IPS-11a (cell line): ENCODE measurements at regions not wholly inside any gene's neighbourhood (a gene's known extent, or its start where the extent isn't known, plus 50 kb on each side); places are given as distances from the start of the nearest gene placed in this dataset.

ENCODE experiments used
- H3K4me3 ChIP-seq: one replicate; pipeline ENCODE4 v1.5.1; 2013; ENCODE audit warnings: low read depth, low read length, control low read depth

DNA sequence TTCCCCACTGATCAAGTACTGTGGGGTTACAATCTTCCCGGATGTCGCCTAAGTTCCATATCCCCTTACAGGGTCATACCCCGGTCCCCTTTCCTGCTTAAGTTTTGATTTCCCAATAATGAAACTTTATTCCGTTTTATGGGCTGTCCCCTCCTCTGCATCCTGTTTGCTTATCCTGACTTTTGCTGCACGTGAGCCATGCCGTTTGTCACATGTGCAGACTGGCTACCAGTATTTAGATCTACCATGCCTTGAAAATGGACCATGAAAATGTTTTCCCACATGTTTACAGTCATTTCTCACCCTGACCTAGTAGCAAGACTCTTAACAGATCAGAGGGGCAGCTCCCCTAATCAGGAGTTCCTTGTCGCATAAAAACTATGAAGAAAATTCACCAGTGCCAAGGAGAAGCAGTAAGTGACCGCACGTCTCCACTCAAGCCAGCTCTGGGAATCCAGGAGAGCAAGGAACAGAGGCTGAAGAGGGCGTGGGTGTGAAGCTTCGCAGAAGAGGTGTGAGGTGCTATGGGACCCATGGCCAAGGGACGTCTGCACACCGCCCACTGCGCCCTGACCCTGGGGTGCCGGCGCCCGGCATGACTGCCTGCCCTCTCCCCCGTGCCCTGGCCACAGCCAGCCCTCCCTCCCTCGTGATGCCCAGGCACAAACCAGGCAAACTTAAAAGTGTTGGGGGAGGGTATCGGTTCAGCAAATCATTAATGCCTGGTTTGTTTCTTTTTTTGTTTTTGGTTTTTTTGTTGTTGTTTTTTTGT is 440.8 kb upstream of the SALL3 start:
- no peak overlapping the region for H3K4me3 ChIP-seq

DNA sequence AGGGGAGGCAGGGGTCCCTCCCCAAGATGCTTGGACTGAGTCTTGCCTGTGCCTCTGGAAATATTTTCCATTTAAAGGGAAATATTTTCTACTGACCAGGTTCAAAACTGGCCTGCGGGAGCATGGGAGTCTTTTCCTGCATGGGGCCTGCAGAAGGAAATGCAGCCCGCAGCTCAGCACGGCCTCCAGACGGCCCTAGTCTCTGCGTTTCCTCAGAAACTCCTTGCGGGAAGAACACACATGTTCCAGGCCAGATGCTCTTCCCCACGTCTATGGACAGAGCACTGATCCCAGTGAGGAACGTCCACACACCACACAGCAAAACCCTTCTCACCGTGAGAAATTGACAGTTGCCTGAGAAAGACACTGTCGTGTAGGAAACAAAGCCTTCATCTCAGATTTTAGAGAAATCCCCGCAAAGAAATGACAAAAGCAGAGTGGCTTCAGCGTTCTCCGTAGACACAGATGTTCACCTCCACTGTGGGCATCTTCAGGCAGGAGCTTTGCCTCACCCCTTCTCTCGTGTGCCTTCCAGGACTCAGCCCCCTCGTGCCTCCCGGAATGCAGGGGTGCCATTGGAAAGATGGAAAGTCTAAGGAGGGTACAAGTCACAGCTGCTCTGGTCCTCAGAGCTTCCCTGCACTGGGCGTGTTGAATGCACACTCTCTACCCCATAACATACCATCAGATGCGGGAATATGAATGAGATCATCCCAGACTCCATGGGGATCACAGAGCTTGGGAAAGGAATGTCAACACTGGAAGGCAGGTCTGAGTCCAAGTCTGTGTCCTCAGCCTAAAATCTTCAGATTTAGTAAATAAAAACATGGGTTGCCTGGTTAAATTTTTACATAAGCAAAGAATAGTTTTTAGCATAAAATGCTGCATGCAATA is 438.7 kb upstream of the SALL3 start:
- H3K4me3 ChIP-seq: no peak overlapping the region

GRCh38 chr18:78542204-78542603 is 437.4 kb upstream of the SALL3 start:
- H3K4me3 ChIP-seq: no peak overlapping the region

DNA sequence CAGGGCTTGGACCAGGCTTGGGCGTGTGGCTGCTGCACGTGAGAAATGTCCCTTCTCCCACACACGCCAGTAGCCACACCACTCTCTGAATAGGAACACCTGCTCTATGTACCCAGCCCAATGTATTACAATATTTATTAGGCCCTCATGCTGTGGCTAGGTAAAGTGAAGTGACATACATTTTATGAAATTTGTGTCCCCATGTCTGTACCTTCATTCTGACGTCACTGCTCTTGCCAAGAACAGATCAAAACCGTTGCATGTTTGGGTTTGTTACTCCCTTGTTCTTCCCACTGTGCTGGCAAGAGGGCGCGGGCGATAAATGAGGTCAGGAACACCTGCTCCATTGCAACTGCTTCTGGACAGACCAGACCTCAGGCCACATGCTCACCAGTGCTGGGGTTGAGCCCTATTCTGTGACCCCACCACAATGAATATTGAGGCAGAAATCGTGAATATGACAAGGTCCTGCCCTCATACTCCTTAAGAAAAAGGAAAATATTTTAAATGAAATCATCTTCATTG is 436.4 kb upstream of the SALL3 start:
- H3K4me3 ChIP-seq: no peak overlapping the region

GRCh38 chr18:78546281-78546680 is 433.3 kb upstream of the SALL3 start:
- H3K4me3 ChIP-seq: no peak overlapping the region

DNA sequence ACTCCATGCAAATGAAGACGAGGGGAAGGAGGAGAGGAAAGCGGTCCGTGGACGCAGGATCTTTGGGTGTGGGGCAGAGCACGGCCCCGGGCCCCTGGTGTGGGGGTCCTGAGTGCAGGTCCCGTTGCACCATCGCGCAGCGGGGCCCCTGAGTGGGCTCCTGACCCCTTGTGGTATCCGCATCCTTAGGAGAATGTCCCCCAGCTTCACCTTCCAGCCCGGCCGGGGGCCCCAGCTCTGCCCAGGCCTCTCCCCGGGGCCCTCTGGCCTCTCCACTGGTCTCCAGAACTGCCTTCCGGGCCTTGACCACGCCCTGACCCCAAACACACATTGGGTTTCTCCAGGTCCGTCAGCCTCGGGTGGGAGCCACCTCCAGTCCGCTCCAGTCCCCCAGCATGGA is 431.8 kb upstream of the SALL3 start:
- no peak overlapping the region for H3K4me3 ChIP-seq

- H3K4me3 ChIP-seq: no peak overlapping the region
Observed at GRCh38 chr18:78548261-78549058, 431.2 kb upstream of the SALL3 start.

- H3K4me3 ChIP-seq: no peak overlapping the region
Observed at GRCh38 chr18:78549971-78550370, 429.6 kb upstream of the SALL3 start.

DNA sequence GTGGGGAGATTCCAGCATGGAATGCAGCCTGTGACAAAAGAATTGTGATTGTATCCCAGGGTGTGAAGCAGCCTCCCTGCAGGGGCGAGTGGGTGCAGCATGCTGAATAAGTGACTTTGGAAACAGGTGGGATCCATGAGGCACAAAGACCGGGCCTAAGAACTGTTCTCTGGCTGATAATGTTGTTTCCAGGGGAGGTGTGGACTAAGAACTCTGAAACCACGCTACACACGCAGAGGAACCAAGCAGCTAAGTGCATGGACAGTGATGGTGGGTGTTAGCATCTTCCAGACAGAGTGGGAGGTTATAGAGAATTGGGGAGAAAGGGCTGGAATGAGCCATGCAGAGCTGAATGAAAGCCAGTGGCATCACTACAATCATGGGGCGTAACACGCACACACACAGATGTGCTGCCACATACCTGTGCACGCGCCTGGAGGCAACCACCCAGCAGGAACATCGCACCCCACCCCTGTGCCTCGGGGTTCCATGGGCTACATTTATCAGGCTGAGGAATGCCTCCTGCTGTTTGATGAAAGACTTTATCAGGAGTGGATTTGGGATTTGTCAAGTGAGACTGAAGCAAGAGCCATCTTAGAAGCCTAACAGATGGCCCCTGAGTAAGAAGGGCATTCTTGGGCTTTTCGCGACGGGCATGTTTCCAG is 424.5 kb upstream of the SALL3 start:
- H3K4me3 ChIP-seq: no peak overlapping the region

GRCh38 chr18:78557371-78557770 is 422.2 kb upstream of the SALL3 start:
- H3K4me3 ChIP-seq: no peak overlapping the region

DNA sequence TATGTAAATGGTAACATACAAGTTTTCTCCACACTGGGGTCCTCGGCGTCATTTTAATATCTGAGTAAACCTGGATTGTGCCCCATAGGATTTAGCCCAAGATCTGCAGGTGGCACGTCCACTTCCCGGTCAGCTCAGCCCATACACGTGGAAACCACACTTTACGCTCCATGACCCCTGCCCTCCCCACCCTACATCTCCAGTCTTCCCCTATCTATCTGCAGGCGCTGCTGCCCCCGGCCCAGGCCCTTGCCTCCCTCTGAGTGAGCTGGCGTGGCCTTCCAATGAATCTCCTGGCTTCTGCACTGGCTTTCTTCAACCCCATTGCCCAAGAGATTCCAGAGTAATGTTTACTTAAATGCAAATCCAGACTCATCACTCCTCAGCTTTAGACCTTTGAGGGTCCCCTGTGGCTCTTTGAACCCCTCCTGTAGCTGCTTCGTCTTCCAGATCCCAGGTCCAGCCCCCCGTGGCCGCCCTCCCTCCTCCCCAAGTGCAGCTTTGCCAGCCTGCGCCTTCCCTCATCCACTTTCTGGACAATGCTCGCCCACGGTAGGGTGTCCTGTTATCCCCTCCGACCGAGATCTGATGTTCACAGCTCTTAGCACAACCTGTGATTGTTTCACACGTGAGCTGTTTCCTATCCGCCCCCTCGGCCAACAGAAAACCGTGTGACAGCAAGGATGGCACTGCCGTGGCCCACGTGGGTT is 421.4 kb upstream of the SALL3 start:
- no peak overlapping the region for H3K4me3 ChIP-seq

GRCh38 chr18:78558948-78559347 is 420.7 kb upstream of the SALL3 start:
- H3K4me3 ChIP-seq: no peak overlapping the region

DNA sequence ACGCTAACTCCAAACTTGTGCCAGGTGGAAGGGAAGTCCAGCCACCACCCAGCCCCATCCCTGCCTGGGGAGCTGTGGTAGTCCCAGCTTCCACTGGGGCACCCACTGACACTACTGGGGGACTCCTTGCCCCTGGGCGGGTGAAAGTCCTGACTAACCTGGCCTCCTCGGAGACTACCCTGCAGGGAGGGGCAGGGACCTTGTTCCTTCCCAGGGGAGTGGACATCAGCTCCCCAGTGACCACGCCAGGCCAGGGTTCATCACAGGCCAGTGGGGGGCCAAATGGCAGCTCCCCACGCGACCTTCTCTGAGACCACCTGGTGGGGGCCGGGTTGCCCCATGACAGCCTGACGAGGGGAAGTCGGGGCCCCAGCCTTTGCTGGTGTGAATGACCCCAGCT is 420.0 kb upstream of the SALL3 start:
- H3K4me3 ChIP-seq: no peak overlapping the region

- no peak overlapping the region for H3K4me3 ChIP-seq
Observed at GRCh38 chr18:78561757-78562510, 417.7 kb upstream of the SALL3 start.

GRCh38 chr18:78562531-78562961 is 417.1 kb upstream of the SALL3 start:
- no peak overlapping the region for H3K4me3 ChIP-seq

DNA sequence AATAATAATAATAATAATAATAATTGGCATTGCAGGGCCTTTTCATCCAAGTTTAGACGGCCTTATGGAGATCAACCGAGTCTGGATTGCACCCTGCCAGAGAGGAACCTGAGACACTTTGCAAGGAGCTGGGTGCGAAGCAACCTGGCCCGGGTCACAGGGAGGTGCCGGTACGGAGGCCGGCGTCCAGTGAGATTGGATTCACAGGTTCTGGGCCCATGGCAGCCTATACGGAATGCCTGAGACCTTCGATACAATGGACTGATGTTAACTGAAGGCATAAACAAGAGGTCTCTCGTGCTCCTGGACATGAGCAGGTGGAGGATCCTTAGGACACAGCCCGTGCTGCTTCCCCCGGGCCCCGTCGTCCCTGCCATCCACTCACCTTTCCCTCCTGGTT is 416.5 kb upstream of the SALL3 start:
- no peak overlapping the region for H3K4me3 ChIP-seq

GRCh38 chr18:78564030-78564429 is 415.6 kb upstream of the SALL3 start:
- H3K4me3 ChIP-seq: no peak overlapping the region

DNA sequence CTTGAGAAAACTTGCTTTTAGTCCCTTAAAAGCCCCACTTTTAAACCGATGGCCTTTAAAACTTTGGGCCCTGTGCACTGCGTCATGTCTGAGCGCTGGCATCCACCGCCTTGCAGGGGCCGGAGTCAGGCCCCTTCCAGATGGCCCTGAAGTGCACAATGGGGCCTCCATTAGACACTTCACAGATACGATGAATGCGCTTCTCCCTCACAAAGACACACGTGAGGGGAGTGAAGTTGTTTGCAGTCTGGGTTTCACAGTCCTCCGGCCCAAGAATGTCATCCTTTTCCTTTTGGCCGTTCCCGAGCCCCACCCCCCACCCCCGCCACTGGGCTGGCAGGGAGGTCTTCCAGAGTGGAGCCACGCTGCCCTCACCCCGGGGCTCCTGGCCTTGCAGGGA is 415.1 kb upstream of the SALL3 start:
- H3K4me3 ChIP-seq: no peak overlapping the region

GRCh38 chr18:78565240-78565639 is 414.4 kb upstream of the SALL3 start:
- H3K4me3 ChIP-seq: no peak overlapping the region
